Tibial nerve (tissue), 4 donors: ENCODE measurements at regions not wholly inside any gene's neighbourhood (a gene's known extent, or its start where the extent isn't known, plus 50 kb on each side); places are given as distances from the start of the nearest gene placed in this dataset.

Experiments
- DNase-seq, 2 donors: peaks; one replicate each; pipeline ENCODE4 v3.0.0-alpha.2; 2019; ENCODE audit warnings: low spot score in 2 of 2
- H3K27ac ChIP-seq, 4 donors: fragments of 200-600 bp; sonication (generic) in 3 of 4; one replicate each; pipeline ENCODE4 v1.5.1; 2017 to 2019; ENCODE audit warnings: mild to moderate bottlenecking in 1 of 4
- H3K27me3 ChIP-seq, 2 donors: fragments of 200-600 bp; sonication (generic) in 1 of 2; one replicate each; pipeline versions ENCODE4 v1.5.1 to v1.6.0; 2017 to 2019
- H3K36me3 ChIP-seq, 3 donors: fragments of 200-600 bp; sonication (generic); one replicate each; pipeline ENCODE4 v1.5.1; 2018 to 2019
- H3K4me1 ChIP-seq, 4 donors: fragments of 200-600 bp; sonication (generic) in 3 of 4; one replicate each; pipeline ENCODE4 v1.5.1; 2017 to 2019
- H3K4me3 ChIP-seq, 4 donors: fragments of 200-600 bp; sonication (generic) in 3 of 4; one replicate each; pipeline ENCODE4 v1.5.1; 2017 to 2019; ENCODE audit warnings: mild to moderate bottlenecking in 1 of 4, moderate library complexity in 1 of 4
- H3K9me3 ChIP-seq, 4 donors: fragments of 200-600 bp; sonication (generic) in 3 of 4; one replicate each; pipeline ENCODE4 v1.5.1; 2017 to 2019
- CTCF ChIP-seq, 5 experiments: fragments of 200-600 bp in 3 of 5; fragments of 450-650 bp in 2 of 5; sonication (generic) in 3 of 5; IDR thresholded peaks; one replicate each; pipeline ENCODE4 v1.5.1; 2016 to 2019; ENCODE audit warnings: antibody characterized with exemption in 5 of 5, mild to moderate bottlenecking in 3 of 5, moderate library complexity in 2 of 5
- EP300 ChIP-seq, 2 donors: sonication (generic); formaldehyde crosslinking; IDR thresholded peaks; one replicate each; pipeline ENCODE4 v1.6.1; 2017; ENCODE audit warnings: antibody characterized with exemption in 2 of 2, mild to moderate bottlenecking in 1 of 2
- POLR2A ChIP-seq, 2 donors: fragments of 450-650 bp; IDR thresholded peaks; one replicate each; pipeline ENCODE4 v1.6.1; 2017; ENCODE audit warnings: antibody characterized with exemption in 2 of 2, mild to moderate bottlenecking in 2 of 2, moderate library complexity in 2 of 2
- WGBS, 2 donors: methylation state at CpG; one replicate each; pipeline ENCODE4 v1.1.5; 2018; 5-methylcytosine and 5-hydroxymethylcytosine counted together

- Histone ChIP-seq H3K4me3 (no peak overlapping the region), H3K4me1 (no peaks in the 10 kb centered on the region), H3K9me3 (no peaks in the 10 kb centered on the region), H3K27ac (no peak overlapping the region), H3K27me3 (no peaks in the 10 kb centered on the region), H3K36me3 (no peaks in the 10 kb centered on the region)
- no peak for TF ChIP-seq CTCF (IDR thresholded peaks at IDR 0.05)
- 53 to 54% methylated on average over 3 of the region's 3 CpGs for WGBS, 2 donors
- no peak for DNase-seq
Observed at GRCh38 chr4:117529401-117529800, 444.0 kb upstream of the TRAM1L1 start.

- 74 to 81% methylated on average over 1 of the region's 1 CpG for WGBS, 2 donors
- H3K4me3 ChIP-seq: no peak overlapping the region
- H3K36me3 ChIP-seq: no peaks in the 10 kb centered on the region
- no peaks in the 10 kb centered on the region for H3K27me3 ChIP-seq
- no peaks in the 10 kb centered on the region for H3K4me1 ChIP-seq
- DNase-seq: no peak
- no peak overlapping the region for H3K27ac ChIP-seq
- H3K9me3 ChIP-seq: no peaks in the 10 kb centered on the region
- TF ChIP-seq CTCF (IDR thresholded peaks at IDR 0.05) (no peak), EP300 (IDR thresholded peaks at IDR 0.05) (no peak), POLR2A (IDR thresholded peaks at IDR 0.05) (no peak)
Observed at GRCh38 chr4:117533501-117533900, 448.1 kb upstream of the TRAM1L1 start.

- WGBS, 2 donors: 0% methylated on average over 1 of the region's 1 CpG
Observed at GRCh38 chr4:117545039-117545438, 459.7 kb upstream of the TRAM1L1 start.

GRCh38 chr4:117549524-117549923 lies 464.1 kb upstream of the TRAM1L1 start:
- TF ChIP-seq EP300 (IDR thresholded peaks at IDR 0.05) (no peak), CTCF (IDR thresholded peaks at IDR 0.05) (no peak), POLR2A (IDR thresholded peaks at IDR 0.05) (no peak)
- no peak for DNase-seq

More at GRCh38 chr4:117545039-117545438, 459.7 kb upstream of the TRAM1L1 start:
- H3K27me3 ChIP-seq: no peaks in the 10 kb centered on the region
- TF ChIP-seq EP300 (IDR thresholded peaks at IDR 0.05): no peak
- no peak for TF ChIP-seq CTCF (IDR thresholded peaks at IDR 0.05)
- no peak for TF ChIP-seq POLR2A (IDR thresholded peaks at IDR 0.05)
- H3K36me3 ChIP-seq: no peaks in the 10 kb centered on the region
- no peak for DNase-seq
- H3K4me3 ChIP-seq: no peak overlapping the region
- H3K27ac ChIP-seq: no peak overlapping the region
- H3K4me1 ChIP-seq: no peaks in the 10 kb centered on the region
- H3K9me3 ChIP-seq: no peaks in the 10 kb centered on the region

GRCh38 chr4:117550085-117550484 lies 464.7 kb upstream of the TRAM1L1 start:
- Histone ChIP-seq H3K4me1 (no peaks in the 10 kb centered on the region), H3K9me3 (no peaks in the 10 kb centered on the region), H3K27ac (no peak overlapping the region), H3K27me3 (no peaks in the 10 kb centered on the region), H3K4me3 (no peak overlapping the region), H3K36me3 (no peaks in the 10 kb centered on the region)
- TF ChIP-seq EP300 (IDR thresholded peaks at IDR 0.05) (no peak), CTCF (IDR thresholded peaks at IDR 0.05) (no peak)
- 51 to 58% methylated on average over 2 of the region's 2 CpGs for WGBS, 2 donors
- no peak for DNase-seq

More at GRCh38 chr4:117549524-117549923, 464.1 kb upstream of the TRAM1L1 start:
- Histone ChIP-seq H3K4me3 (no peak overlapping the region), H3K27ac (no peak overlapping the region), H3K27me3 (no peaks in the 10 kb centered on the region), H3K9me3 (no peaks in the 10 kb centered on the region), H3K4me1 (no peaks in the 10 kb centered on the region), H3K36me3 (no peaks in the 10 kb centered on the region)
- WGBS, 2 donors: 31 to 32% methylated on average over 5 of the region's 5 CpGs
